PFSK-1 (cell line): ENCODE measurements at regions not wholly inside any gene's neighbourhood (a gene's known extent, or its start where the extent isn't known, plus 50 kb on each side); places are given as distances from the start of the nearest gene placed in this dataset.

Experiments
- FOXP2 ChIP-seq: optimal IDR thresholded peaks from 2 replicates; pipeline ENCODE3; 2011; ENCODE audit warnings: borderline replicate concordance, control low read depth, inconsistent platforms; ENCODE audit not compliant: insufficient read depth; ENCODE audit errors: extremely low read length, extremely low read depth
- POLR2AphosphoS5 ChIP-seq: IDR thresholded peaks from 2 replicates; pipeline ENCODE4 v1.6.1; 2012; ENCODE audit warnings: low read depth, mild to moderate bottlenecking, control low read depth, low read length, moderate library complexity
- REST ChIP-seq, 2 experiments: IDR thresholded peaks; 2 replicates each; pipeline versions ENCODE4 v1.6.1 to v1.8.0; 2011 to 2012; ENCODE audit warnings: low read depth in 2 of 2, low read length in 2 of 2, control low read depth in 1 of 2, inconsistent platforms in 1 of 2, mild to moderate bottlenecking in 1 of 2, moderate library complexity in 1 of 2; ENCODE audit not compliant: insufficient read depth in 1 of 2
- SIN3A ChIP-seq: IDR thresholded peaks from 2 replicates; pipeline ENCODE4 v1.6.1; 2012; ENCODE audit warnings: mild to moderate bottlenecking, low read length, moderate library complexity, borderline replicate concordance; ENCODE audit not compliant: insufficient read depth
- TAF1 ChIP-seq: IDR thresholded peaks from 2 replicates; pipeline ENCODE4 v1.6.1; 2012; ENCODE audit warnings: low read length, control low read depth, borderline replicate concordance; ENCODE audit not compliant: insufficient read depth

- TF ChIP-seq FOXP2 (no peak), SIN3A (no peak), TAF1 (no peak), POLR2AphosphoS5 (no peak), REST (IDR thresholded peaks at IDR 0.05; ENCODE audit: insufficient read depth in 1 of 2, low read depth in 2 of 2, low read length in 2 of 2) (no peak)
These were observed 138.8 kb upstream of the SHH start for GRCh38 chr7:155950898-155951553.

- TF ChIP-seq TAF1 = no peak
- TF ChIP-seq REST (IDR thresholded peaks at IDR 0.05; ENCODE audit: insufficient read depth in 1 of 2, low read depth in 2 of 2, low read length in 2 of 2) = no peak
- no peak for TF ChIP-seq POLR2AphosphoS5
- no peak for TF ChIP-seq SIN3A
- TF ChIP-seq FOXP2 = no peak
These were observed 136.6 kb upstream of the SHH start for GRCh38 chr7:155948845-155949244.

- TF ChIP-seq SIN3A (no peak), TAF1 (no peak), REST (IDR thresholded peaks at IDR 0.05; ENCODE audit: insufficient read depth in 1 of 2, low read depth in 2 of 2, low read length in 2 of 2) (no peak), FOXP2 (no peak), POLR2AphosphoS5 (no peak)
These were observed 136.2 kb upstream of the SHH start for GRCh38 chr7:155948423-155948822.

- TF ChIP-seq TAF1 (no peak), FOXP2 (no peak), POLR2AphosphoS5 (no peak), REST (IDR thresholded peaks at IDR 0.05; ENCODE audit: insufficient read depth in 1 of 2, low read depth in 2 of 2, low read length in 2 of 2) (no peak), SIN3A (no peak)
These were observed 134.8 kb upstream of the SHH start for GRCh38 chr7:155947051-155947450.
